ENCODE measurements at regions not wholly inside any gene's neighbourhood (a gene's known extent, or its start where the extent isn't known, plus 50 kb on each side); places are given as distances from the start of the nearest gene placed in this dataset.

GRCh38 chr2:18856765-18857164 lies 267.4 kb upstream of the NT5C1B start:
- no peaks in the 10 kb centered on the region for H3K4me1 Mint-ChIP-seq (ENCODE audit: low read depth)
- H3K27me3 Mint-ChIP-seq (ENCODE audit: low read depth): no peaks in the 10 kb centered on the region
- no peak overlapping the region for H3K27ac Mint-ChIP-seq (ENCODE audit: unreplicated experiment)
- DNase-seq (ENCODE audit: low spot score): no peak
- peaks cover 11% of the 10 kb centered on the region for H3K9me3 Mint-ChIP-seq (ENCODE audit: low read depth)
- no peak overlapping the region for H3K4me3 Mint-ChIP-seq (ENCODE audit: unreplicated experiment)
- H3K36me3 Mint-ChIP-seq (ENCODE audit: low read depth): peaks cover 1% of the 10 kb centered on the region
- no peak for TF ChIP-seq CTCF (IDR thresholded peaks at IDR 0.05)

- no peak overlapping the region for H3K4me3 Mint-ChIP-seq (ENCODE audit: unreplicated experiment)
- peak; percentile 67 for TF ChIP-seq CTCF (IDR thresholded peaks at IDR 0.05)
- H3K9me3 Mint-ChIP-seq (ENCODE audit: low read depth): peaks cover 8% of the 10 kb centered on the region
- no peak for DNase-seq (ENCODE audit: low spot score)
- no peaks in the 10 kb centered on the region for H3K27me3 Mint-ChIP-seq (ENCODE audit: low read depth)
- peaks cover 1% of the 10 kb centered on the region for H3K36me3 Mint-ChIP-seq (ENCODE audit: low read depth)
- no peaks in the 10 kb centered on the region for H3K4me1 Mint-ChIP-seq (ENCODE audit: low read depth)
- H3K27ac Mint-ChIP-seq (ENCODE audit: unreplicated experiment): no peak overlapping the region
These were observed 265.7 kb upstream of the NT5C1B start for GRCh38 chr2:18855027-18855426.

GRCh38 chr2:18849841-18850578 lies 260.6 kb upstream of the NT5C1B start:
- H3K36me3 Mint-ChIP-seq (ENCODE audit: low read depth): no peaks in the 10 kb centered on the region
- no peak for TF ChIP-seq CTCF (IDR thresholded peaks at IDR 0.05)
- H3K4me1 Mint-ChIP-seq (ENCODE audit: low read depth): no peaks in the 10 kb centered on the region
- no peak for DNase-seq (ENCODE audit: low spot score)
- no peak overlapping the region for H3K4me3 Mint-ChIP-seq (ENCODE audit: unreplicated experiment)
- H3K27ac Mint-ChIP-seq (ENCODE audit: unreplicated experiment): no peak overlapping the region
- H3K9me3 Mint-ChIP-seq (ENCODE audit: low read depth): no peaks in the 10 kb centered on the region
- H3K27me3 Mint-ChIP-seq (ENCODE audit: low read depth): no peaks in the 10 kb centered on the region

- Mint-ChIP-seq H3K36me3 (ENCODE audit: low read depth) (no peaks in the 10 kb centered on the region), H3K27me3 (ENCODE audit: low read depth) (no peaks in the 10 kb centered on the region), H3K9me3 (ENCODE audit: low read depth) (no peaks in the 10 kb centered on the region), H3K27ac (ENCODE audit: unreplicated experiment) (no peak overlapping the region), H3K4me3 (ENCODE audit: unreplicated experiment) (no peak overlapping the region), H3K4me1 (ENCODE audit: low read depth) (no peaks in the 10 kb centered on the region)
- TF ChIP-seq CTCF (IDR thresholded peaks at IDR 0.05): no peak
- DNase-seq (ENCODE audit: low spot score): no peak
These were observed 259.3 kb upstream of the NT5C1B start for GRCh38 chr2:18848646-18849045.

GRCh38 chr2:18845854-18846445 lies 256.6 kb upstream of the NT5C1B start:
- no peaks in the 10 kb centered on the region for H3K4me1 Mint-ChIP-seq (ENCODE audit: low read depth)
- no peak overlapping the region for H3K27ac Mint-ChIP-seq (ENCODE audit: unreplicated experiment)
- DNase-seq (ENCODE audit: low spot score): no peak
- H3K9me3 Mint-ChIP-seq (ENCODE audit: low read depth): no peaks in the 10 kb centered on the region
- no peaks in the 10 kb centered on the region for H3K36me3 Mint-ChIP-seq (ENCODE audit: low read depth)
- H3K27me3 Mint-ChIP-seq (ENCODE audit: low read depth): no peaks in the 10 kb centered on the region
- no peak for TF ChIP-seq CTCF (IDR thresholded peaks at IDR 0.05)
- no peak overlapping the region for H3K4me3 Mint-ChIP-seq (ENCODE audit: unreplicated experiment)
